CD4-positive, alpha-beta T cell treated with Interleukin-4 for 1 hour (primary cell): ENCODE measurements at regions not wholly inside any gene's neighbourhood (a gene's known extent, or its start where the extent isn't known, plus 50 kb on each side); places are given as distances from the start of the nearest gene placed in this dataset.
A peak's percentile ranks its signal among the peaks of the same experiment; 100 is the strongest.
"Not testable (repeated sequence)": the region's sequence is repeated elsewhere in the genome, so short reads cannot be mapped to it uniquely, and the experiment has no call there.

Experiments used
- DNase-seq, 2 donors: peaks; one replicate each; pipeline ENCODE4 v3.0.0-alpha.2; 2020 to 2022

DNA sequence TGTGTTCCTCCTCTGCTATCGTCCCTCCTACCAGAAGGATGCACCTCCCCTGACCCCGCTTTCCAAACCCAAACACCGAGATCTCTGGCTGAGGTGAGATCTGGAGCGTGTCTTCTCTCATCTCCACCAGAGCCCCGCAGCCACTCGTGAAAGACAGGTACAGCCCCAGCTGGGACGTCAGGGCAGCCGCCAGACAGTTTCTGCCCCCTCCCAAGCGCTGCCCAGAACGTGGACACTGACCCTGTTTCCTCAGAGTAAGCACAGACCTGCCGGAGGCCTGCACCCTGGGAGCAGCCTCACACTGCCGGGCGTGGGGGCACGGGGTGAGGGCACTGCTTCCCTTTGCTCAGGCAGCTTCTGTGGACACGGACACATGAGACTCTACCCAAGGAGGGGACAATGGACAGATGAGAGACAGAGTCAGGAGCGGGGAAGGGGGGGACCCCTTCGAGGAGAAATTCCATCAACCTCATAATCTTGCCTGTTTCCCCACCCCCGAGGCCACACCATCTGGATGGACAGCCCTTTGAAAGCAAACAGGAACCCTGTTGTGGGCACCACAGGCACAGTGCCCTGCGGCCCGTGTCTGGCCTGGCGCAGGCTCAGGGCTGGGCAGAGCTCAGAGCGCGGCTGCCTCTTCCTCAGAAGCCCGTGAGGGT, 210.6 kb downstream of the DLL1 start:
- DNase-seq: no peak

- no peak for DNase-seq
Measured at GRCh38 chr6:170076466-170077165, 214.3 kb downstream of the DLL1 start.

- DNase-seq: no peak
Measured at GRCh38 chr6:170075659-170076223, 215.1 kb downstream of the DLL1 start.

DNA sequence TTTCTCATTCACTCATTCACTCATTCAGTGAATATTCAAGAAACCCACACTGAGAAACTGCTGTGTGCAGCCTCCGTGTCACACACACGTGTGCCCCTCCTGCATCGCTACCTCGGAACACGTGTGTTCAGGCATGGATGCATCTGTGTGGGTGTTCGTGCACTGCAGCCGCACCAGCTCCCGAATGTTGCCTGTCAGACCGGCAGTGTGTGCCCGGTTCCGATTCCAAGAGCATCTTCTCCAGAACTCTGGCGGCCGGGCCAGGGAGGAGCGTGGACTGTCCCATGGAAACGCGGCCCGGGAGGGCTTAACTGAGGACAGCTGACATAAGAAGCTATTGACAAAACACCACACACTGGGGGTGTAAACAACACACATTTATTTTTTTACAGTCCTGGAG, 216.0 kb downstream of the DLL1 start:
- no peak for DNase-seq

- no peak for DNase-seq
Measured at GRCh38 chr6:170074435-170074834, 216.4 kb downstream of the DLL1 start.

- no peak for DNase-seq
Measured at GRCh38 chr6:170073846-170074245, 217.0 kb downstream of the DLL1 start.

DNA sequence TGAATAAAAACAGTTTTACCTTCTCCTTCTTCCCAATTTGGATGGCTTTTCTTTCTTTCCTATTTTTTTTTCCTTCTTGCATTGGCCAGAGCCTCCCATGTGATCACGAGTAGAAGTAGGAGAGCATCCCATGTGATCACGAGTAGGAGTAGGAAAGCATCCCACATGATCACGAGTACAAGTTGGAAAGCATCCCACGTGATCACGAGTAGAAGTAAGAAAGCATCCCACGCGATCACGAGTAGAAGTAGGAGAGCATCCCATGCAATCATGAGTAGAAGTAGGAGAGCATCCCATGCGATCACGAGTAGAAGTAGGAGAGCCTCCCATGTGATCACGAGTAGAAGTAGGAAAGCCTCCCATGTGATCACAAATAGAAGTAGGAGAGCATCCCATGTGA, 218.6 kb downstream of the DLL1 start:
- no peak for DNase-seq

GRCh38 chr6:170069611-170070010, 221.3 kb downstream of the DLL1 start:
- no peak for DNase-seq

- no peak for DNase-seq
Measured at GRCh38 chr6:170068496-170068895, 222.4 kb downstream of the DLL1 start.

DNA sequence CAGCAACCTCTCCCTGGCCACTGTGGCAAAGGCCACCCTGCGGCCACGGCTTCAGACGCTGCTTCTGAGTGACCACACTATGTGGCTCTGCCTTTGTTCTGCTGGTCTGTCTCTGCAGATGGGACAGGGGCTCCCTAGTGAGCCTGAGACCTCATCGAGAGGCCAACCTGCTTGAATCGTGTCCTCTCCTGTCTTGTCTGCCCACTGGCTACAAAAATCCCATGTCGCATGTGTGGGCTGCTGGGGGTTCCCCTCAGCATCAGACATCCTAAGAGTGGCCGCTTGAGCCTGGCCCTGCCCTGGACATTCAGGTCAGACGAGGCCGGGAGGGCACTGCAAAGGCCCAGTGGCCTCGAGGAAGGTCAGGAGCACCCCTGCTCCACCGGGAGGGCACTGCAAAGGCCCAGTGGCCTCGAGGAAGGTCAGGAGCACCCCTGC, 222.9 kb downstream of the DLL1 start:
- no peak for DNase-seq

- peak in 1 of 2 donors; percentile 5 for DNase-seq
Measured at GRCh38 chr6:170067181-170067641, 223.7 kb downstream of the DLL1 start.

DNA sequence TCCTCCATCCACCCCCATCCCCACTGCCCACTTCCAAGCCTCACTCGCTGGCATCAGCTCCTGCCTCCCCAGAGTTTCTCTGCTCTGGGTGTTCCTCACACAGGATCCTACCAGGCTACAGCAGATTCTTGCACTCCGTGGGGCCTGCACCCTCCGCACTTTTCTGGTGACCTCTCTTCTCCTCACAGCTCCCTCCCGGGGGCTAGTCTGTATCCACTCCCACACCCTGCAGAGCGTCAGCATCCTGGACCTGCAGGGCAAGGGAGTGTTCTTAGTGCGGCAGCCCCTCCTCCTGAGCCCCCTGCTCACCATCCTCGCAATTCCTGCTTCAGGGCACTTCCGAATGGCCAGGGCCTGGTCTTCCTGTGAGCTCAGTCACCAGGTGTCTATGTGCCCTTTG, 224.2 kb downstream of the DLL1 start:
- DNase-seq: peak in 1 of 2 donors; percentile 5

GRCh38 chr6:170063851-170064602, 226.9 kb downstream of the DLL1 start:
- DNase-seq: no peak

DNA sequence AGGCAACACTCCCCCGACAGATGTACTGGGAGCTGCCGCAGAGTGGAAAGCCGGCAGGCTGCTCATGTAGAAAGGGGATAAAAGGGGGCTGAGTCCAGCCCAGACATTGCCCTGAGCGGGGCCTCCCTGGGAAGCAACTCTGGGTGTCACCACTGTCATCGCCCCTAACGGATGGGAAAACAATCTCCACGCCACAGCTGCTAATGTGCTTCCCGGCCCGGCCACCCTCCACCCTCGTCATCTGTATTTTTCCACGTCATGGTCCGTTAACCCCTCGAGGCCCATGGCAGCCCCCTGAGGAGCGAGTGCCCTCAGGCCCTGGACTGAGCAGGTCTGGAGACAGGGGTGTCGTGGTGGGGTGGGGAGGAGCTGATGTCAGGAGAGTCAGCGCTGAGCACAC, 227.4 kb downstream of the DLL1 start:
- DNase-seq: no peak

DNA sequence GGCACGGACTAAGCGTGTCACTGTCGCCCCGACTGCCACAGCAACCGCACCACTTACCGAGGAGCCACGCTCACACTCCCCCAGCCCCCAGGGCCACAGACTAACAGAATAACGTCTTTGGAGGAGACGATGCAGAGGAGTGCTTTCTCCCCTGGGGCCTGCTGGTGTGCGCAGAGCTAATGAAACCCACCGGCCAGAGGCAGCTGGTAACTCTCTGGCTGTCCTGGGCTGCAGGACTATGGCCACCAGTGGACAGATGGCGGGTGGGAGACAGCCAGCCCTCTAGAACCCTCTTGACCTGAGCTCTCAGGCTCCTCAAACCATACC, 228.0 kb downstream of the DLL1 start:
- no peak for DNase-seq

- DNase-seq: no peak
Measured at GRCh38 chr6:170062209-170062914, 228.5 kb downstream of the DLL1 start.

DNA sequence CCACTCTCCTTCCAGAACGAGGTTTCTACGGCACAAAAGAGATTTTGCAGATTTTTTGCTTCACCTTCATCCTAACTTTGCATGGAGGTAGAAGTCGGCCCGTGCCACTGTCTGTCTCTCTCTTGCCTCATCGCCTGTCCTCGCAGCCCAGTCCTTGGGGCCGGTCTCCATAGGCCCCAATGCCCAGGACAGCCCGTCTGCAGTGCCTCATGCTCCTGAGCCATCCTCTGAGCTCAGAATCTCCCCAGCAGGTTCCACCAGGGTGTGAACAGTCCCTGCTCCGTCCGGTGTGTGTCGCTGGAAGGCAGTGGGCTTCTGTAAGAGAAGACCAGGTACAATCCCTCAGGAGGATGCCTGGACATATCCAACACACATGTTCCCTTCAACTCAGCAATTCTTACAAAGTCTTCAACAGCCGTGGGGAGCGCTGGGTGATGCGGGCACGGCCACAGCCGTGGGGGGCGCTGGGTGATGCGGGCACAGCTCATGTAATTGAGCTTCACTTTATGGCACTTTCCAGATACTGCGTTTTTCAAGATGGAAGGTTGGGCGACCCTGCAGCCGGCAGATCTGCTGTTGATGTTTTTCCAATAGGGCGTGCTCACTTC, 231.9 kb downstream of the DLL1 start:
- DNase-seq: peak in 1 of 2 donors; percentile 2

GRCh38 chr6:170057961-170058877, 232.7 kb downstream of the DLL1 start:
- peak in 1 of 2 donors; percentile 6 for DNase-seq

GRCh38 chr6:170057034-170057734, 233.7 kb downstream of the DLL1 start:
- no peak for DNase-seq

GRCh38 chr6:170056278-170056711, 234.6 kb downstream of the DLL1 start:
- peak in 1 of 2 donors; percentile 11 for DNase-seq

DNA sequence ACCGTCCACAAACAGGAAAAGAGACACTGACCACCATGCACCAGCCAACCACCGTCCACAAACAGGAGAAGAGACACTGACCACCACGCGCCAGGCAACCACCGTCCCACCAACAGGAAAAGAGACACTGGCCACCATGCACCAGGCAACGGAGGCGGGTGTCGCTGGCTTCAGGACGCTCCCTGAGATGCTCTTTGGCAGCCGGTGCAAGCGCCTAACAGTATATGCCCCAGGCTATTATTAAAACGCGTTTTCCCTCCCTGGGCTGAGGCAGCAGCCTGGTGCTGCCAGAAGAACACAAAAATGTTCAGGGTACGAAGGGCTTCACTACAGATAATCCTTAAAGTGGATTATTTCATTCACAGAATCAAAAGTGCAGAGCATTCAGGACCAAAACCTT, 235.1 kb downstream of the DLL1 start:
- DNase-seq: not testable (repeated sequence)
